Right atrium auricular region (tissue), 2 donors: ENCODE measurements at regions not wholly inside any gene's neighbourhood (a gene's known extent, or its start where the extent isn't known, plus 50 kb on each side); places are given as distances from the start of the nearest gene placed in this dataset.

Source experiments
- DNase-seq: peaks from one replicate; pipeline ENCODE4 v3.0.0-alpha.2; 2019; ENCODE audit warnings: low spot score
- H3K27ac ChIP-seq, 2 donors: fragments of 200-600 bp; sonication (generic); 1 replicate in 1 of 2; 2 replicates in 1 of 2; pipeline ENCODE4 v1.5.1; 2016 to 2019
- H3K27me3 ChIP-seq, 2 donors: fragments of 200-600 bp; sonication (generic); one replicate each; pipeline versions ENCODE4 v1.5.1 to v1.6.0; 2017 to 2019
- H3K36me3 ChIP-seq: fragments of 200-600 bp; sonication (generic); one replicate; pipeline ENCODE4 v1.5.1; 2016
- H3K4me1 ChIP-seq, 2 donors: fragments of 200-600 bp; sonication (generic); one replicate each; pipeline versions ENCODE4 v1.5.1 to v1.6.0; 2017 to 2019
- H3K4me3 ChIP-seq, 2 donors: fragments of 200-600 bp; sonication (generic); 1 replicate in 1 of 2; 2 replicates in 1 of 2; pipeline ENCODE4 v1.5.1; 2017 to 2019; ENCODE audit warnings: mild to moderate bottlenecking in 1 of 2, moderate library complexity in 1 of 2
- H3K9me3 ChIP-seq, 2 donors: fragments of 200-600 bp; sonication (generic); one replicate each; pipeline ENCODE4 v1.5.1; 2019
- TF ChIP-seq, protein P1 (sequence below), 2 donors: fragments of 200-600 bp; sonication (generic); IDR thresholded peaks; one replicate each; pipeline ENCODE4 v1.5.1; 2019; ENCODE audit warnings: antibody characterized with exemption in 2 of 2

DNA sequence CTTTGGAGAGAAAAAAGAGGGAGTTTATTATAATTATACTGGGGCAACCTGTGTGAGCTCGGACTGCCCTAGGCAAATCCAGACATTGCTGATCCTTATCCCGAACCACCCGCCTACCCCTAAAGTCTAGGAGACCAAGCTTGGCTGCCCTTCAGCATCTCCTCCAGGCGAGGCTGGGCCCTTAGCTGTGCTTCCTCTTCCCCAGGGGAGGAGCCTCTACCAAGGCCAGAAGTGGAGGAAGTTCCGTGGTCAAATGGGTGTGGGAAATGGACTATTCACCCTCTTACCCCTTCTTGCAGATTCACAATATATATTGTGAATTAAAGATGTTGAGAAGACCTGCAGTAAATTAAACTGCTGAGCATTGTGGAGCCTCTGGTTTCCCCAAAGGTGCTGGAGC, 158.3 kb upstream of the HES1 start:
- Histone ChIP-seq H3K27me3 (no peaks in the 10 kb centered on the region), H3K27ac (no peak overlapping the region), H3K9me3 (no peaks in the 10 kb centered on the region), H3K4me3 (no peak overlapping the region), H3K4me1 (peaks cover under 1 to 22% of the 10 kb centered on the region in 2 donors), H3K36me3 (no peaks in the 10 kb centered on the region)
- TF ChIP-seq, protein P1, sequence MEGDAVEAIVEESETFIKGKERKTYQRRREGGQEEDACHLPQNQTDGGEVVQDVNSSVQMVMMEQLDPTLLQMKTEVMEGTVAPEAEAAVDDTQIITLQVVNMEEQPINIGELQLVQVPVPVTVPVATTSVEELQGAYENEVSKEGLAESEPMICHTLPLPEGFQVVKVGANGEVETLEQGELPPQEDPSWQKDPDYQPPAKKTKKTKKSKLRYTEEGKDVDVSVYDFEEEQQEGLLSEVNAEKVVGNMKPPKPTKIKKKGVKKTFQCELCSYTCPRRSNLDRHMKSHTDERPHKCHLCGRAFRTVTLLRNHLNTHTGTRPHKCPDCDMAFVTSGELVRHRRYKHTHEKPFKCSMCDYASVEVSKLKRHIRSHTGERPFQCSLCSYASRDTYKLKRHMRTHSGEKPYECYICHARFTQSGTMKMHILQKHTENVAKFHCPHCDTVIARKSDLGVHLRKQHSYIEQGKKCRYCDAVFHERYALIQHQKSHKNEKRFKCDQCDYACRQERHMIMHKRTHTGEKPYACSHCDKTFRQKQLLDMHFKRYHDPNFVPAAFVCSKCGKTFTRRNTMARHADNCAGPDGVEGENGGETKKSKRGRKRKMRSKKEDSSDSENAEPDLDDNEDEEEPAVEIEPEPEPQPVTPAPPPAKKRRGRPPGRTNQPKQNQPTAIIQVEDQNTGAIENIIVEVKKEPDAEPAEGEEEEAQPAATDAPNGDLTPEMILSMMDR (IDR thresholded peaks at IDR 0.05), result no peak
- no peak for DNase-seq

DNA sequence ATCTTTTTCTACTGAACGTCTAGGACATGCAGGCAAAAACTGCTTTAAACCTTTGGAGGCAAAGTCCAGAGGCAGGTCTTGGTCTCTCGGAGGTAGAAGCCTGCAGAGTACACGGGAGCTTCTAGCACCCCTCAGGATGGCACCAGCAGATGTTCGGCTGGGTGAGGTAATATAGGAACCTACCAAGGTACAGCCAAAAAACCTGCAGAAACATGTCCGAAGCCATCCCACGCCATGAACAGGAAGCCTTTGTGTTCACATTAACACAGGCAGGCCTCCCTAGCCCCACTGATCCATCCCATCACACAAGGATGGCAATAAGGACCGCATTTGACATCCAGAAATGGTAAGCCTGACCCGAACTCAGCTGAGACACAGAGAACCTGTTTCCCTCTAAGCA, 157.9 kb upstream of the HES1 start:
- H3K36me3 ChIP-seq, result no peaks in the 10 kb centered on the region
- H3K9me3 ChIP-seq, result no peaks in the 10 kb centered on the region
- no peak overlapping the region for H3K4me3 ChIP-seq
- H3K27ac ChIP-seq, result no peak overlapping the region
- peaks cover 3 to 26% of the 10 kb centered on the region in 2 donors for H3K4me1 ChIP-seq
- no peaks in the 10 kb centered on the region for H3K27me3 ChIP-seq
- TF ChIP-seq, protein P1 (IDR thresholded peaks at IDR 0.05), result no peak
- no peak for DNase-seq

DNA sequence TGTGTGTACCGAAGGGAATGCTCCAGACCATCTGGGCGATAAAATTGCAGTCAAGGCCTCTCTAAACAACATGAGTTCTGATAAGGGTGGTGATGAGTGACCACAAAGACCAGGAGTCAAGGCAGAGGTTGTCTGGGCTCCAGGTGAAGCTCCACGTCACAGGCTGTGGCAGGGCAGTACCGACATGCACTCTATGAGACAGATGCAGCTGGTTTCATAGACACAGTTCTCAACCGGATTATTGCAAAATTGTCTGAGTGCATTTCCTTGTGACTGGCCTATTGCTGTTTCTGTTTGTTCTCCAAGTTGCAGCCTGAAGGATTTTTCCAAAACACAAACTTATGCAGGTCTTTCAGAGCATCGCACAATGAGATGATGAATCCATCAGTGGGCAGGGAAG, 157.5 kb upstream of the HES1 start:
- H3K9me3 ChIP-seq, result no peaks in the 10 kb centered on the region
- TF ChIP-seq, protein P1 (IDR thresholded peaks at IDR 0.05), result no peak
- H3K4me1 ChIP-seq, result peaks cover 3 to 30% of the 10 kb centered on the region in 2 donors
- no peaks in the 10 kb centered on the region for H3K36me3 ChIP-seq
- H3K27me3 ChIP-seq, result no peaks in the 10 kb centered on the region
- H3K27ac ChIP-seq, result no peak overlapping the region
- H3K4me3 ChIP-seq, result no peak overlapping the region
- no peak for DNase-seq

DNA sequence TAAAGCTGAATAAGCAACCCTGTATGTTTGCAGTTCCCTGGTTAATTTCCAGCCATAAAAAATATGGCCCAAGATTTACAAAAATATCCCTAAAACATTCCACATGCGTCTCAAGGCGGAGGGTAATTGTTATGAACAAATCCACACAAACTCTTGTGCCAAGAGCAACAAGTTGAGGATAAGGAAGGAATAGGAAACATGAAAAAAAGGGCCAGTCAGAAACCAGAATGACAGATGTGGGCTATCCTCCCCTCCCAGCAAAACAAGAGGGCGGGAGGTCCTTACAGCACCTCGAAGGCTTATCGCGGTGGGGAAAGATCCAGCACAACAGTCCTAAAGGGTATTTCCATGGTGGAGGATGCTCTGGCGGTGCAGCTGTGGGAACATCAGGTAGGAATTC, 155.6 kb upstream of the HES1 start:
- Histone ChIP-seq H3K36me3 (no peaks in the 10 kb centered on the region), H3K9me3 (no peaks in the 10 kb centered on the region), H3K4me3 (no peak overlapping the region), H3K27ac (peak overlapping the region; percentile 16 to 22), H3K4me1 (peaks cover 3 to 38% of the 10 kb centered on the region in 2 donors), H3K27me3 (no peaks in the 10 kb centered on the region)
- TF ChIP-seq, protein P1 (IDR thresholded peaks at IDR 0.05), result no peak
- DNase-seq, result no peak

DNA sequence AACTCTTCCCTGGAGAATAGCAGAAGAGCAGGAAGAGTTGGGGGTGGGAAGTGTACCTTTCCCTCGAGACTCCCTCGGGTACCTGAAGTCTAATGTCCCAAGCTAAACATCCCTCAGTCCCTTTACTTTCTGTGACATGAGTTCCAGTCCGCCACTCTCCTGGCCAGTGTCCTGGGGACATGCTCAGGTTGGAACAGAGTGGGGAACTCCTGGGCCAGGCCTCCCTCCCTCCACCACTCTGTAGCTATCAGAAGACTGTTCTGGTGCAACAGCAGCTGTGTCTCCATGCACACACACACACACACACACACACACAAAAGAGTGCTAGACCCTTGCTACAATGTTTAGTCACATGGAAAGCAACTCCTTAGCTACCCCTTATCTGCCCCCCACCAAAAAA, 155.0 kb upstream of the HES1 start:
- DNase-seq, result no peak
- Histone ChIP-seq H3K27ac (peak overlapping the region in 1 of 2 donors; percentile 22), H3K4me3 (no peak overlapping the region), H3K4me1 (peaks cover 3 to 38% of the 10 kb centered on the region in 2 donors), H3K36me3 (no peaks in the 10 kb centered on the region), H3K27me3 (no peaks in the 10 kb centered on the region), H3K9me3 (no peaks in the 10 kb centered on the region)
- TF ChIP-seq, protein P1 (IDR thresholded peaks at IDR 0.05), result no peak

DNA sequence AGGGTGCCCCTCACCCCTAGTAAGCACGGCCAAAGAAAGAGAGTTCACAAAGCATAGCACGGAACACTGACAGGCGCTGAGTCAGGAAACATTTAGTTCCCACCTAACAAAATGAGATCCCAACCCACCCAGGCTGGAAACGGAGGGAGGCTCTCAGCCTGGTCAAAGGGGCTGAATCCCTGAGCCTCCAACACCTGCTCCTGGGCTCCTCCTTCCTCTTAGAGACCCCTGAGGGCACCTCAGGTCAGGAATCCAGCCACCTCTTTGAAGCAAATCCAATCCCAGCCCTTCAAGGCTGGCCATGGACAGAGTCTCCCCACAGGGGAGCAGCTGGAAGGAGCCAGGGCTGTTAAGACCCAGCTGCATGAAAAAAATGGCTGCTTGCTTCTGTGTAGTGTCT, 154.4 kb upstream of the HES1 start:
- H3K27ac ChIP-seq, result no peak overlapping the region

More for the DNA sequence above, 154.4 kb upstream of the HES1 start:
- Histone ChIP-seq H3K27me3 (no peaks in the 10 kb centered on the region), H3K36me3 (no peaks in the 10 kb centered on the region), H3K9me3 (no peaks in the 10 kb centered on the region), H3K4me3 (no peak overlapping the region), H3K4me1 (peaks cover 3 to 38% of the 10 kb centered on the region in 2 donors)
- TF ChIP-seq, protein P1 (IDR thresholded peaks at IDR 0.05), result no peak
- no peak for DNase-seq
